GM21423 (cell line): ENCODE measurements at regions not wholly inside any gene's neighbourhood (a gene's known extent, or its start where the extent isn't known, plus 50 kb on each side); places are given as distances from the start of the nearest gene placed in this dataset.
"Not testable (repeated sequence)": the region's sequence is repeated elsewhere in the genome, so short reads cannot be mapped to it uniquely, and the experiment has no call there.

Experiments used
- ATAC-seq: cut with Tn5 transposase; IDR thresholded peaks from one replicate; pipeline ENCODE4 v1.9.1; 2021; ENCODE audit warnings: mild to moderate bottlenecking, moderate library complexity; ENCODE audit not compliant: unreplicated experiment

GRCh38 chr1:66455446-66455845 is 78.5 kb upstream of the SGIP1 start:
- no peak for ATAC-seq

- no peak for ATAC-seq
Observed at GRCh38 chr1:66460776-66461175, 73.2 kb upstream of the SGIP1 start.

- no peak for ATAC-seq
Observed at GRCh38 chr1:66462313-66462712, 71.6 kb upstream of the SGIP1 start.

- ATAC-seq = no peak
Observed at GRCh38 chr1:66464351-66464750, 69.6 kb upstream of the SGIP1 start.

DNA sequence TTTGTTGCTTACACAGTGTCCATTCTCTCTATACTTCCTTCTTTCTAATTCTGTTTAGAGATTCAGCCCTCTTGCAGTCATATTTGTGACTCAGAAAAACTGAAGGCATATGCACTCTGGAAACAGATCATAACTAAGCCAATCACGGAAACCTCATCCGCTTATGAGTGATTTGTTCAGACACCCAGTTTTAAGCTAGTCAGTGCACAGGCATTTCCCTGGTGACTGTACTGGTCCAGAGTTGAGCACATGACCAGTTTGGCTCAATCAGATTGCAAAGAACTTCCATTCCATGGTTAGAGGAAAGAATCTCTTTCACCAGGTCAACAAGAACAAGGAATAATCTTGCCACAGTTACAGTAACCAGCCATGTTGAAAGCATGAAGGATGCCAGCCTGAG is 69.2 kb upstream of the SGIP1 start:
- ATAC-seq = no peak

DNA sequence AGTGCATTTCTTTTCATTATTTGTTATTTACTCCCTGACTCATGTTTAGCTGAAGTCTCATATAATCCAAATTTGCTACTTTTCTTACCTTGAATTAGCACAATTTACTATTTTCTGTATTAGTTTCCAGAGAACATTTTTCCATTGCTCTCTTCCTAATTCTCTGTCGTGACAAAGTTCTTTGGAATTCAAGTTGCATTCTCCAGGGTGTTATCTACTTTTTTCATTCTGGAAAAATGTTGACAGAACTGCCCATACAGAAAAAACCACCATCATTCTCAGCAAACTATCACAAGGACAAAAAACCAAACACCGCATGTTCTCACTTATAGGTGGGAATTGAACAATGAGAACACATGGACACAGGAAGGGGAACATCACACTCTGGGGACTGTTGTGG is 67.3 kb upstream of the SGIP1 start:
- ATAC-seq = not testable (repeated sequence)

DNA sequence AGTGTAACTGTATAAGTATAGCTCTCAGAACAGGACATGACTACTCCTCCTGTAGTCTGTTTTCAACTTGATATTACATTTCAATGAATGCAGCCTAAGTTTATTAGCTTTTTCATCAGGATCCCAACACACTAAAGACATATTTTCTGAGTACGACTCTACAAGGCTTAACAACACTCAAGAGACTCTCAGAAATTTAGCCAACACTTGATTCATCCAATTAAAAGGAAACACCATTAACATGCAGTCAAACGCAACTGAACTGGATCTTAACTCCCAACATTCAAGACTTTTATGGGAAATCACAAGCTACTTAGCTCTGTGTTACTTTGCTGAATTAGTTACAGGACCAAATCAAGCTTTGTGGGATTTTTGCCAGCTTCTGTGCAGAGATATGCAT is 65.2 kb upstream of the SGIP1 start:
- ATAC-seq = no peak

DNA sequence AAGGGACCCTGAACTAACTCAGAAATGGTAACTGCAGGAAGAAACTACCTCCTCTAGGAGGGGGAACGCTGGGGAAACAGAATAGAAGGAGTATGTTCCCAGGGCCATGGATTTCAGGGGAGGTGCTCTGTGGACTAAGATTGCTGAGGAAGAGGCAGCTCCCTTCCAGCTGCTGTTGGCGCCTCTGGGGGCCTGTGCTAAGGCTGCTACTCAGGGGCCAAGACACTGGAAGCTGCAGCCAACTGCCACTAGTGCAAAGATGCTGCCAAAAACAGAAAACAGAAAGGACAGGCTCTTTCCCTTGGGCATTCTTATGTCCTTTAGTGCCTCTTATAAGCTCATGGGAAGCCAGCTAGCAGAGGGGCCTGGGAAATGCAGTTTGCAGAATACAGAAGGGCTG is 58.0 kb upstream of the SGIP1 start:
- no peak for ATAC-seq

DNA sequence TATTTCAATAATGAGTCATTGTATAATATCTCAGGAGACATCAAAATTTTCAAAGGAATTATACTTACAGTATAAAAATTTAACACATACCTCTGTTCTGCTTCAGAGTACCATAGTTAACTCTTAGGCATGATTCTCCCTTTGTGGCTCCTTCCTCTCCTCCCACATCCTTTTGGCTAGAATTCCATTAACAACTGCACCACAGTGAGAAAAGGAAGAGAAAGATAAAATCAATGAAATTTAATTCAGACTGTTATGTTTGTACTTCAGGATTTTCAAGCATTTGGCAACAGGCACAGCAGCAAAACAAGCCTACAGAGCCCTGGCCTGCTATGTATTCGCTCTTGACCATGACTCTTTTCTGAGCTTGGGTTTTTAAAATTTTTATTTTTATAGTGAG is 57.2 kb upstream of the SGIP1 start:
- no peak for ATAC-seq

DNA sequence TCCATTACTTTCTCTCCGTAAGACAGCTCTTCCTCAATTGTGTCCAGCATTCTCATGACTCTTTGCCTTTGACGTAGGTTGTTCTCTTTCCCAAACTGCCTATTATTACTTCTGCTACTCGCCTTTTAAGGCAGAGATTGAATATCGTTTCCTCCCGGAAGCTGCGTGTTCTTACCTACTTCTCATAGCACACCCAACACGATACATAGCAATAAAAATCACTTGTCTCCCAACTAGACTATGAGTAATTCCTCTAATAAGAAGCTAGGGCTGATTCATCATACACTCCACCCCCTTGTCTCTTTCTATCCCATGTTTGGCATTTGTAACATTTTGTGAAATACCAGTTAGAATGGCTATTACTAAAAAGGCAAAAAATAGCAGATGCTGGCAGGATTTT is 55.8 kb upstream of the SGIP1 start:
- ATAC-seq = no peak

DNA sequence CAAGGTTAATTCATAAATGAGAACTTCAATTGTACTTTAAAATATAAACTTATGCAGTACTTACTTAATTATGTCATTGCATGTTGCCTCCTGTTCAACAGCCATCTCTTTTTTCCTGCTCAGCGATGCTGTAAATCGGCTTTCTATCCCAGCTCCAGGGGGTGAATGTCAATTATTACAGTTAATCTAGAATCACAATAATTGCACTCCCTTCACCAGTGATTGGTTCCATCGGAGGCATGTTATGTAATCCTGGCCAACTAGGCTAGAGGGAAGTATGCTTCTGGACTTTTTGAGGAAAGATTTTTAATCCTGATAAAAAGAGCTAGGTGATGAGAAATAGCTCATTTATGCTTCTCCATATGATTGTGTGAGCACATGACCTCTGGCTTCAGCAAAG is 53.8 kb upstream of the SGIP1 start:
- no peak for ATAC-seq

- ATAC-seq = not testable (repeated sequence)
Observed at GRCh38 chr1:66481215-66481614, 52.7 kb upstream of the SGIP1 start.
